ENCODE measurements at regions not wholly inside any gene's neighbourhood (a gene's known extent, or its start where the extent isn't known, plus 50 kb on each side); places are given as distances from the start of the nearest gene placed in this dataset.
A peak's percentile ranks its signal among the peaks of the same experiment; 100 is the strongest.

DNA sequence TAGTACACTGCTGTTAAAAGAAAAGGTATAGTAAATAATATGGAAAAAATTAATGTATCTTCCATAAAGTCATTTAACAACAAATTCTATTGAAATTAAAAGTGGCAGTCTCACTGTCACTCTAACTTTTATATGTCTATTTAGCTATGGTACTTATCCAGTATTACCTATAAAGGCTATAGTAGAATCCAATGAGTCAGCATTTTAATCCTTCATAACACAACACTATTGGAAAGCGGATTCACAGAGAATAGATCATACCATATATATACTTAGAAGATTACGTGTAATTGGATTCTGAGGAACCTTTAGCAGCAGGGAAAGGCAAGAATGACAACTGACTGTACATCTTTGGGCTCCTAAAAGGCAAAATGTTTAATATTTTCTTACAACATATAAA lies 1942.6 kb downstream of the PCDH7 start:
- in situ Hi-C loops (cut with HindIII; ENCODE audit: low sequenced_read_pairs): no loop called here
- DNase-seq (ENCODE audit: low read depth, low spot score): no peak
- H3K4me3 ChIP-seq (ENCODE audit: low read depth, low read length): no peak overlapping the region
- TF ChIP-seq, protein P1, sequence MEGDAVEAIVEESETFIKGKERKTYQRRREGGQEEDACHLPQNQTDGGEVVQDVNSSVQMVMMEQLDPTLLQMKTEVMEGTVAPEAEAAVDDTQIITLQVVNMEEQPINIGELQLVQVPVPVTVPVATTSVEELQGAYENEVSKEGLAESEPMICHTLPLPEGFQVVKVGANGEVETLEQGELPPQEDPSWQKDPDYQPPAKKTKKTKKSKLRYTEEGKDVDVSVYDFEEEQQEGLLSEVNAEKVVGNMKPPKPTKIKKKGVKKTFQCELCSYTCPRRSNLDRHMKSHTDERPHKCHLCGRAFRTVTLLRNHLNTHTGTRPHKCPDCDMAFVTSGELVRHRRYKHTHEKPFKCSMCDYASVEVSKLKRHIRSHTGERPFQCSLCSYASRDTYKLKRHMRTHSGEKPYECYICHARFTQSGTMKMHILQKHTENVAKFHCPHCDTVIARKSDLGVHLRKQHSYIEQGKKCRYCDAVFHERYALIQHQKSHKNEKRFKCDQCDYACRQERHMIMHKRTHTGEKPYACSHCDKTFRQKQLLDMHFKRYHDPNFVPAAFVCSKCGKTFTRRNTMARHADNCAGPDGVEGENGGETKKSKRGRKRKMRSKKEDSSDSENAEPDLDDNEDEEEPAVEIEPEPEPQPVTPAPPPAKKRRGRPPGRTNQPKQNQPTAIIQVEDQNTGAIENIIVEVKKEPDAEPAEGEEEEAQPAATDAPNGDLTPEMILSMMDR (IDR thresholded peaks at IDR 0.05; ENCODE audit: low read depth, low read length): no peak

DNA sequence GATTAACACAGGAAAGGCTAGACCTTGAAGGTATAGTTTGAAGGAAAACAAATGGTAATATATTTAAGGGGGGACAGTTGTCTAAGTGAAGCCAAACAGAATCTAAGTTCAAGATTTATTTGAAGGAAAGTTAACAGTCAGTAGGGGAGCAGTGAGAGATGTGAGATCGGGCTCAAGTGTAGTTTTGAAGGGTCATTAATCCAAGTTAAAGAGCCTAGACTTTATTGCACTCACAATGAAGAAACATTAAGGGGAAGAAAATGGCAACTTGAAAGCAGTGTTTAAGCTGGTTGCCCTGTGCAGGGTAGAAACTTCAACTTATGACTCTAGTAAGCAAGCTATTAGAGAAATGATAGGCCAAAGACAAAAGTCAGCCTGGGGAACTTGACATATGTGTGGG lies 1952.2 kb downstream of the PCDH7 start:
- TF ChIP-seq, protein P1 (IDR thresholded peaks at IDR 0.05; ENCODE audit: low read depth, low read length): no peak
- DNase-seq (ENCODE audit: low read depth, low spot score): no peak
- H3K4me3 ChIP-seq (ENCODE audit: low read depth, low read length): no peak overlapping the region
- in situ Hi-C loops (cut with HindIII; ENCODE audit: low sequenced_read_pairs): no loop called here

DNA sequence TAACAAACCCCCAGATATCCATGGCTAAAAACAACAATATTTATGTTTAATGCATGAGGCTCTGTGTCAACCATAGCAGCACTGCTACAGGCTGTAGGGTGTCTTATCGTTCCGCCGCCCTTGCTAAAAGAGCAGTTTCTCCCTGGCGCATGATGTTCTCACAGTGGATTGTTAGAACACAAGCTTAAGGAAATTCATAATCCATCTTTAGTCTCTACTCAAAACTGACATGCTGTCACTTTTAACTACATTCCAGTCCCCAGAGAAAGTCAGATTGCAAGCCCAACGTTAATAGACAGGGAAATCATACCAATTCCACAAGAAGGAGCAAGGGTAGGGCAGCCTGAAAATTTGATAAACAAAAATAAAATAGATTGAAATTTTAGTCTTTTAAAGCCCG lies 1960.8 kb downstream of the PCDH7 start:
- in situ Hi-C loops (cut with HindIII; ENCODE audit: low sequenced_read_pairs): no loop called here
- DNase-seq (ENCODE audit: low read depth, low spot score): no peak
- H3K4me3 ChIP-seq (ENCODE audit: low read depth, low read length): no peak overlapping the region

DNA sequence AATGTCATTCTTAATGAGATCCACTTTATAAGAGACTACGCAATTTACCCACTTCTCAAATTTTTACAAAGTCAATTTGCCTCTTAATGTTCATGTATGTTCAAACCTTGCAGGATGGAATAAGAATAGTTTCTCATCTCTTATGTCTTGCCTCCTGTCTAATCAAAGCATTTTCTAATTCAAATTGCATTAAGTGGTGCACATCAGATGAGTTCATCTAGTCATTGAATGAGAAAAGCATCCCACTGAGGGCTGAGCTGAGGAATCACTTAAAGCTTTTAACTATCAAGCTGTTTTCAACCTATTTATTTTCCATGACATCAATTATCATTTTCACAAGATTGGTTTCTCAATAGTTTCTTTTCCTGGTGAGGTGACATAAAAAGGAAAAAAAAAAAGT lies 1964.0 kb downstream of the PCDH7 start:
- in situ Hi-C loops (cut with HindIII; ENCODE audit: low sequenced_read_pairs): no loop called here
- no peak for DNase-seq (ENCODE audit: low read depth, low spot score)
- TF ChIP-seq, protein P1 (IDR thresholded peaks at IDR 0.05; ENCODE audit: low read depth, low read length): no peak
- no peak overlapping the region for H3K4me3 ChIP-seq (ENCODE audit: low read depth, low read length)

More for the DNA sequence above, 1960.8 kb downstream of the PCDH7 start:
- TF ChIP-seq, protein P1 (IDR thresholded peaks at IDR 0.05; ENCODE audit: low read depth, low read length): no peak

DNA sequence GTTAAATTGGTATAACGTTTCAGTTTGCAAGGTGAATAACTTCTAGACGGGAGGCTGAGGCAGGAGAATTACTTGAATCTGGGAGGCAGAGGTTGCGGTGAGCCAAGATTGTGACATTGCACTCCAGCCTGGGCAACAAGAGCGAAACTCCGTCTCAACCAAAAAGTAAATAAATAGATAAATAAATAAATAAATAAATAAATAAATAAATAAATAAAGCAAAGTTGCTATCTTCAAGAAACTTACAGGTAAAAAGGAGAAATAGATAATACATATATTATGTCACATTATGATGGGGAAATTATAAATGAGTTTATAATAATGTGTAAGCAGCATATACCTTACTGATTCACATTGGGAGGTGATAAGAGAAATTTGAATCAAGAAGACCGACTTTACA lies 1966.0 kb downstream of the PCDH7 start:
- TF ChIP-seq, protein P1 (IDR thresholded peaks at IDR 0.05; ENCODE audit: low read depth, low read length): no peak
- in situ Hi-C loops (cut with HindIII; ENCODE audit: low sequenced_read_pairs): no loop called here
- no peak overlapping the region for H3K4me3 ChIP-seq (ENCODE audit: low read depth, low read length)
- DNase-seq (ENCODE audit: low read depth, low spot score): no peak

DNA sequence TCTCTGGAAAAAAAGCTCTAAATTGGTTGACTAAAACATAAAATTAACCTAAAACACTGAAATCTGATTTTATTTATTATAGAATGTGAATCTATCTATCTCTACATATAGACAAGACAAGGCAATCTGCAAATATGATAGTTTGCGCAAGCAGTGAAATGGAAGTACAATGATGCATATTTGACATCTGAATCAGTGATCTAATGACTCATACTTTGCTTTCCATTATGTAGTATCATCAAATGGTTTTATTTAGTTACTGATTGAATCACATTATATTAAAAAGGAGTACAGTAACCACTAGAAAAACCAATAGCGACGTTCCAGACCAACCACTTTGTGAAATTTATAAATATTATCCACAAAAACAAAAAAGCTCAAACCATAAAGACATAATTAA lies 1969.3 kb downstream of the PCDH7 start:
- H3K4me3 ChIP-seq (ENCODE audit: low read depth, low read length): no peak overlapping the region
- TF ChIP-seq, protein P1 (IDR thresholded peaks at IDR 0.05; ENCODE audit: low read depth, low read length): no peak
- in situ Hi-C loops (cut with HindIII; ENCODE audit: low sequenced_read_pairs): no loop called here
- peak; percentile 5 for DNase-seq (ENCODE audit: low read depth, low spot score)

DNA sequence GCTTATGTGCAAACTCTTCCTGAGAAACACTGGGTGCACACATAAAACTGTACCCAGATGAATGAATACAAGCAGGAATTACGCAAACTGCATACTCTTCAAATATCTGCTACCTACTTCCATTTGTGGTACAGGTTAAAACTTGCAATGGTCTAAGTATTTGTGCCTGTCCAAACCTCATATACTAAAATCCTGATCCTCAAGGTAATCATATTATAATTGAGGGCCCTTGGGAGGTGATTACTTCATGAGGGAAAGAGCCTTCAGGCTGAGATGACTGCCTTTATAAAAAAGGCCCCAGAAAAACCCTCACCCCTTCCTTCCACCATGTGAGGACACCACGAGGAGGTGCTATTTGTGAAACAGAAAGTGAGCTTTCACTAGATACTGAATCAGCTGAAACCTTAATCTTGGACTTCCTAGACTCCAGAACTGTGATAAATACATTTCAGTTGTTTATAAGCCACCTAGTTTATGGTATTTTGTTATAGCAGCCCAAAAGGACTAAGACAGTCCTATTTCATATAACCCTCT lies 1977.2 kb downstream of the PCDH7 start:
- no peak for DNase-seq (ENCODE audit: low read depth, low spot score)
- TF ChIP-seq, protein P1 (IDR thresholded peaks at IDR 0.05; ENCODE audit: low read depth, low read length): no peak
- in situ Hi-C loops (cut with HindIII; ENCODE audit: low sequenced_read_pairs): no loop called here
- no peak overlapping the region for H3K4me3 ChIP-seq (ENCODE audit: low read depth, low read length)

Data from astrocyte of the spinal cord (primary cell).